Type B pancreatic cell (in vitro differentiated cells): ENCODE measurements at regions not wholly inside any gene's neighbourhood (a gene's known extent, or its start where the extent isn't known, plus 50 kb on each side); places are given as distances from the start of the nearest gene placed in this dataset.

ENCODE experiments used
- DNase-seq: peaks from one replicate; pipeline ENCODE4 v3.0.0; 2021; ENCODE audit warnings: mixed read lengths; ENCODE audit not compliant: unreplicated experiment; ENCODE audit errors: extremely low spot score
- H3K27ac Mint-ChIP-seq: 2 replicates; pipeline ENCODE4 v1.8.0; 2021; ENCODE audit warnings: mild to moderate bottlenecking, mixed read lengths
- H3K27me3 Mint-ChIP-seq: 2 replicates; pipeline ENCODE4 v1.8.0; 2021; ENCODE audit warnings: mixed read lengths
- H3K36me3 Mint-ChIP-seq: 2 replicates; pipeline ENCODE4 v1.8.0; 2021; ENCODE audit warnings: mixed read lengths
- H3K4me1 Mint-ChIP-seq: one replicate; pipeline ENCODE4 v1.8.0; 2021; ENCODE audit warnings: mixed read lengths; ENCODE audit not compliant: unreplicated experiment
- H3K4me3 Mint-ChIP-seq: 2 replicates; pipeline ENCODE4 v1.8.0; 2021; ENCODE audit warnings: mild to moderate bottlenecking, mixed read lengths
- H3K9me3 Mint-ChIP-seq: 2 replicates; pipeline ENCODE4 v1.8.0; 2021; ENCODE audit warnings: mixed read lengths
- TF ChIP-seq, protein P1 (sequence below): fragments of 200-600 bp; sonication (generic); conservative IDR thresholded peaks from 2 replicates; pipeline ENCODE4 v1.5.0; 2021; ENCODE audit warnings: antibody characterized with exemption, mild to moderate bottlenecking

DNA sequence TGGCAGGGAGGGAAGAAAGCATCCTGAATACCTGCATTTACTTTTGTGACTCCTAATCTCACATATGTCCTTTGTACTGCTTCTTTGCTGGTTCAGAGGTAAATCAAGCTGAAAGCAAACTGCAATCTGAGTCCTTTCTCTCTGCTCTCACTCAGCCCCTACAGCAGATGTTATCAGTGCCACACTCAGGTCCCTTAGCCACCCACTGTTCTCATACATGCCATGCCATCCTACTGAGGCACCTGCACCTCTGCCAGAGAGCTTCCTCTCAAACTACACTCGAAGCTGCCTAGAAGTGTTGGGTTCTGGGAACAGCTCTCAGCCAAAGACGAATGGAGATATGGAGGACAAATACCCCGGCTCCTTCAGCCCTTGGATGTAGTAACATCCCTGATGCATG lies 244.5 kb downstream of the TXNL1 start:
- no peaks in the 10 kb centered on the region for H3K36me3 Mint-ChIP-seq
- H3K27ac Mint-ChIP-seq = no peak overlapping the region
- TF ChIP-seq, protein P1, sequence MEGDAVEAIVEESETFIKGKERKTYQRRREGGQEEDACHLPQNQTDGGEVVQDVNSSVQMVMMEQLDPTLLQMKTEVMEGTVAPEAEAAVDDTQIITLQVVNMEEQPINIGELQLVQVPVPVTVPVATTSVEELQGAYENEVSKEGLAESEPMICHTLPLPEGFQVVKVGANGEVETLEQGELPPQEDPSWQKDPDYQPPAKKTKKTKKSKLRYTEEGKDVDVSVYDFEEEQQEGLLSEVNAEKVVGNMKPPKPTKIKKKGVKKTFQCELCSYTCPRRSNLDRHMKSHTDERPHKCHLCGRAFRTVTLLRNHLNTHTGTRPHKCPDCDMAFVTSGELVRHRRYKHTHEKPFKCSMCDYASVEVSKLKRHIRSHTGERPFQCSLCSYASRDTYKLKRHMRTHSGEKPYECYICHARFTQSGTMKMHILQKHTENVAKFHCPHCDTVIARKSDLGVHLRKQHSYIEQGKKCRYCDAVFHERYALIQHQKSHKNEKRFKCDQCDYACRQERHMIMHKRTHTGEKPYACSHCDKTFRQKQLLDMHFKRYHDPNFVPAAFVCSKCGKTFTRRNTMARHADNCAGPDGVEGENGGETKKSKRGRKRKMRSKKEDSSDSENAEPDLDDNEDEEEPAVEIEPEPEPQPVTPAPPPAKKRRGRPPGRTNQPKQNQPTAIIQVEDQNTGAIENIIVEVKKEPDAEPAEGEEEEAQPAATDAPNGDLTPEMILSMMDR = no peak
- DNase-seq = no peak
- H3K4me1 Mint-ChIP-seq = peaks cover 9% of the 10 kb centered on the region
- no peak overlapping the region for H3K4me3 Mint-ChIP-seq
- no peaks in the 10 kb centered on the region for H3K27me3 Mint-ChIP-seq
- H3K9me3 Mint-ChIP-seq = no peaks in the 10 kb centered on the region

GRCh38 chr18:56391931-56392590 lies 246.3 kb downstream of the TXNL1 start:
- no peak overlapping the region for H3K27ac Mint-ChIP-seq
- no peak overlapping the region for H3K4me3 Mint-ChIP-seq
- TF ChIP-seq, protein P1 = no peak
- no peaks in the 10 kb centered on the region for H3K9me3 Mint-ChIP-seq
- DNase-seq = no peak
- no peaks in the 10 kb centered on the region for H3K36me3 Mint-ChIP-seq
- H3K27me3 Mint-ChIP-seq = no peaks in the 10 kb centered on the region
- H3K4me1 Mint-ChIP-seq = peaks cover 9% of the 10 kb centered on the region

DNA sequence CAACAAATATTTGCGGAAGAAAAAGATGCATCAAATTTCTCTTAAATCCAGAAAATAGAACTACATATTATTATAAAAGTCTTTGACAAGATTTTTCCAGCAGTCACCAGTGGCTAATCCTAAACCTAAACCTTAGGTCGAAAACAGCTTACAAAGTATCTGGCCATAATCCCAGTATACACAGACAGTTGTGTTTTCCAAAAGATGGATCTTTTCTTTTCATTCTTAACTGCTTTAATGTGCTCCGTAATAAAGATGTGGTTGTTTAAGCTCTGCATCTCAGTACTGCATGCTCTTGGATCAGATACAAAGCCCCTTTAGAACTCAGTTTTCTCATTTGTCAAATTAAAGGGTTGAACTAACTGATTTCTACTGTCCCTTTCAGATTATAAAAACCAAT lies 247.8 kb downstream of the TXNL1 start:
- no peaks in the 10 kb centered on the region for H3K27me3 Mint-ChIP-seq
- TF ChIP-seq, protein P1 = no peak
- H3K27ac Mint-ChIP-seq = no peak overlapping the region
- H3K36me3 Mint-ChIP-seq = no peaks in the 10 kb centered on the region
- DNase-seq = no peak
- H3K4me3 Mint-ChIP-seq = no peak overlapping the region
- peaks cover 9% of the 10 kb centered on the region for H3K4me1 Mint-ChIP-seq
- no peaks in the 10 kb centered on the region for H3K9me3 Mint-ChIP-seq

- H3K27me3 Mint-ChIP-seq = no peaks in the 10 kb centered on the region
- no peak for DNase-seq
- H3K9me3 Mint-ChIP-seq = no peaks in the 10 kb centered on the region
- TF ChIP-seq, protein P1 = no peak
- H3K36me3 Mint-ChIP-seq = no peaks in the 10 kb centered on the region
- H3K27ac Mint-ChIP-seq = no peak overlapping the region
- peaks cover 9% of the 10 kb centered on the region for H3K4me1 Mint-ChIP-seq
- no peak overlapping the region for H3K4me3 Mint-ChIP-seq
Observed at GRCh38 chr18:56389190-56389589, 249.2 kb downstream of the TXNL1 start.

GRCh38 chr18:56388571-56388970 lies 249.8 kb downstream of the TXNL1 start:
- TF ChIP-seq, protein P1 = no peak
- H3K36me3 Mint-ChIP-seq = no peaks in the 10 kb centered on the region
- no peak for DNase-seq
- H3K4me1 Mint-ChIP-seq = peaks cover 9% of the 10 kb centered on the region
- H3K9me3 Mint-ChIP-seq = no peaks in the 10 kb centered on the region
- H3K4me3 Mint-ChIP-seq = no peak overlapping the region
- H3K27me3 Mint-ChIP-seq = no peaks in the 10 kb centered on the region
- no peak overlapping the region for H3K27ac Mint-ChIP-seq

- Mint-ChIP-seq H3K27me3 (no peaks in the 10 kb centered on the region), H3K27ac (no peak overlapping the region), H3K4me1 (peaks cover 8% of the 10 kb centered on the region), H3K9me3 (no peaks in the 10 kb centered on the region), H3K36me3 (no peaks in the 10 kb centered on the region), H3K4me3 (no peak overlapping the region)
- DNase-seq = no peak
- TF ChIP-seq, protein P1 = no peak
Observed at GRCh38 chr18:56386856-56387255, 251.5 kb downstream of the TXNL1 start.
